Ishikawa (cell line): ENCODE measurements at regions not wholly inside any gene's neighbourhood (a gene's known extent, or its start where the extent isn't known, plus 50 kb on each side); places are given as distances from the start of the nearest gene placed in this dataset.

Experiments used
- EP300 ChIP-seq: IDR thresholded peaks from 2 replicates; pipeline ENCODE4 v1.6.1; 2012; ENCODE audit warnings: borderline replicate concordance
- REST ChIP-seq: IDR thresholded peaks from 2 replicates; pipeline ENCODE4 v1.6.1; 2012; ENCODE audit warnings: low read depth, mild to moderate bottlenecking
- TAF1 ChIP-seq: IDR thresholded peaks from 2 replicates; pipeline ENCODE4 v1.6.1; 2012; ENCODE audit warnings: low read depth, mild to moderate bottlenecking

DNA sequence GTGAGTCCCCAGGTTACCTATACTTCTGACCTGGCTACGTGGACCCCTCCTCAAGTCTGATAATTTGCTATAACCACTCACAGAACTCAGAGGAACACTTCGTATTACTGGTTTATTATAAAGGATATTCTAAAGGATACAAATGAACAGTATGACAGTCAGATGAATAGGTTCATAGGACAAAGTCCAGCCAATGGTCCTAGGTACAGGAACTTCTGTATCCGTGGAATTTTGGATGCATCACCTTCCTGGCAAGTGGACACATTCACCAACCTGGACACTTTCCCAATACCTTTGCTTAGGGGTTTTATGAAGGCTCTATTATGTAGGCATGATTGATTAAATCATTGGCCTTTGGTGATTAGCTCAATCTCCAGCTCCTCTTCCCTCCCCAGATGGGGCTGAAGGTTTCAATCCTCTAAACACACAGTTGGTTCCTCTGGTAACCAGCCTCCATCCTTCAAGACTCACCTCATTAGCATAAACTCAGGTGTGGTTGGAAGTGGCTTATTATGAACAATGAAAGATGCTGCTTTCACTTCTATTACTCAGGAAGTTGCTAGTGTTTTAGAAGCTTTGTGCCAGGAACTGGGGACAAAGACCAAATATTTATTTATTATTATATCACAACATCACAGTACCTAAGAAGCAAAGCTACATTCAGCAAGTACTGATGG is 149.6 kb upstream of the ELL2 start:
- no peak for TF ChIP-seq EP300
- TF ChIP-seq REST = no peak
- TF ChIP-seq TAF1 = no peak
